ENCODE measurements at regions not wholly inside any gene's neighbourhood (a gene's known extent, or its start where the extent isn't known, plus 50 kb on each side); places are given as distances from the start of the nearest gene placed in this dataset.

GRCh38 chr1:54462597-54463258, 56.5 kb upstream of the SSBP3 start:
- TF ChIP-seq CTCF (IDR thresholded peaks at IDR 0.05; ENCODE audit: insufficient read depth, low read depth, low read length) (no peak), EZH2 (IDR thresholded peaks at IDR 0.05; ENCODE audit: insufficient read depth, low read length) (no peak)

Data from astrocyte (in vitro differentiated cells and primary cell).